ENCODE measurements at regions not wholly inside any gene's neighbourhood (a gene's known extent, or its start where the extent isn't known, plus 50 kb on each side); places are given as distances from the start of the nearest gene placed in this dataset.

GRCh38 chr13:106887686-106888085 lies 319.7 kb upstream of the ARGLU1 start:
- no peak for DNase-seq (ENCODE audit: low read depth)
- TF ChIP-seq, protein P1, sequence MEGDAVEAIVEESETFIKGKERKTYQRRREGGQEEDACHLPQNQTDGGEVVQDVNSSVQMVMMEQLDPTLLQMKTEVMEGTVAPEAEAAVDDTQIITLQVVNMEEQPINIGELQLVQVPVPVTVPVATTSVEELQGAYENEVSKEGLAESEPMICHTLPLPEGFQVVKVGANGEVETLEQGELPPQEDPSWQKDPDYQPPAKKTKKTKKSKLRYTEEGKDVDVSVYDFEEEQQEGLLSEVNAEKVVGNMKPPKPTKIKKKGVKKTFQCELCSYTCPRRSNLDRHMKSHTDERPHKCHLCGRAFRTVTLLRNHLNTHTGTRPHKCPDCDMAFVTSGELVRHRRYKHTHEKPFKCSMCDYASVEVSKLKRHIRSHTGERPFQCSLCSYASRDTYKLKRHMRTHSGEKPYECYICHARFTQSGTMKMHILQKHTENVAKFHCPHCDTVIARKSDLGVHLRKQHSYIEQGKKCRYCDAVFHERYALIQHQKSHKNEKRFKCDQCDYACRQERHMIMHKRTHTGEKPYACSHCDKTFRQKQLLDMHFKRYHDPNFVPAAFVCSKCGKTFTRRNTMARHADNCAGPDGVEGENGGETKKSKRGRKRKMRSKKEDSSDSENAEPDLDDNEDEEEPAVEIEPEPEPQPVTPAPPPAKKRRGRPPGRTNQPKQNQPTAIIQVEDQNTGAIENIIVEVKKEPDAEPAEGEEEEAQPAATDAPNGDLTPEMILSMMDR (IDR thresholded peaks at IDR 0.05; ENCODE audit: low read depth, low read length): no peak
- TF ChIP-seq POLR2A (IDR thresholded peaks at IDR 0.05; ENCODE audit: extremely low read depth, insufficient read length) (no peak), MYC (IDR thresholded peaks at IDR 0.05; ENCODE audit: low read depth, low read length) (no peak)
- TF ChIP-seq, protein P2, sequence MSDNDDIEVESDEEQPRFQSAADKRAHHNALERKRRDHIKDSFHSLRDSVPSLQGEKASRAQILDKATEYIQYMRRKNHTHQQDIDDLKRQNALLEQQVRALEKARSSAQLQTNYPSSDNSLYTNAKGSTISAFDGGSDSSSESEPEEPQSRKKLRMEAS (IDR thresholded peaks at IDR 0.05; ENCODE audit: low read depth, low read length): no peak

DNA sequence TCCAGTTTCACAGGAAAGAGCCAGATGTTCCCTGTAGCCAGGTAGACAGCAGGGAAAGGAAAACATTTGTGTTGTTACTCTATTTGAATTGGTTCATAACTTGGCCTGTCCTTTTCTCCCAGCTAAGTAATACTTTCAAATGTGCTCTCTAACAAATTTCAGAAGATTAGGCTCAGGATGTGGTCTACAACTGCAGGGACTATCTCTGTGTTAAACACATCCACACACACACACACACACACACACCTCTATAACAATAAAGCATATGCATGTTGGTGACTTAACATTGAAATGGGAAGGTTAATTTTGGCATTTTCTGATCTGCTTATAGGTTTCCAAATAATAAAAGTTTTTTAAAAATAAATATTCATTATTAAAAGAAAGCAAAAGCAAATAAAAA lies 316.0 kb upstream of the ARGLU1 start:
- no peak overlapping the region for H3K4me3 ChIP-seq (ENCODE audit: low read depth, low read length)
- TF ChIP-seq, protein P2 (IDR thresholded peaks at IDR 0.05; ENCODE audit: low read depth, low read length): no peak
- TF ChIP-seq POLR2A (IDR thresholded peaks at IDR 0.05; ENCODE audit: extremely low read depth, insufficient read length) (no peak), MYC (IDR thresholded peaks at IDR 0.05; ENCODE audit: low read depth, low read length) (no peak)
- TF ChIP-seq, protein P1 (IDR thresholded peaks at IDR 0.05; ENCODE audit: low read depth, low read length): no peak
- no peak for DNase-seq (ENCODE audit: low read depth)

More at GRCh38 chr13:106887686-106888085, 319.7 kb upstream of the ARGLU1 start:
- no peak overlapping the region for H3K4me3 ChIP-seq (ENCODE audit: low read depth, low read length)

GRCh38 chr13:106882246-106882645 lies 314.3 kb upstream of the ARGLU1 start:
- TF ChIP-seq, protein P2 (IDR thresholded peaks at IDR 0.05; ENCODE audit: low read depth, low read length): no peak
- TF ChIP-seq, protein P1 (IDR thresholded peaks at IDR 0.05; ENCODE audit: low read depth, low read length): no peak
- TF ChIP-seq MYC (IDR thresholded peaks at IDR 0.05; ENCODE audit: low read depth, low read length) (no peak), POLR2A (IDR thresholded peaks at IDR 0.05; ENCODE audit: extremely low read depth, insufficient read length) (no peak)
- no peak for DNase-seq (ENCODE audit: low read depth)
- no peak overlapping the region for H3K4me3 ChIP-seq (ENCODE audit: low read depth, low read length)

- TF ChIP-seq, protein P2 (IDR thresholded peaks at IDR 0.05; ENCODE audit: low read depth, low read length): no peak
- no peak for TF ChIP-seq MYC (IDR thresholded peaks at IDR 0.05; ENCODE audit: low read depth, low read length)
- no peak for TF ChIP-seq POLR2A (IDR thresholded peaks at IDR 0.05; ENCODE audit: extremely low read depth, insufficient read length)
- TF ChIP-seq, protein P1 (IDR thresholded peaks at IDR 0.05; ENCODE audit: low read depth, low read length): no peak
- no peak overlapping the region for H3K4me3 ChIP-seq (ENCODE audit: low read depth, low read length)
- no peak for DNase-seq (ENCODE audit: low read depth)
These were observed 311.9 kb upstream of the ARGLU1 start for GRCh38 chr13:106879806-106880205.

DNA sequence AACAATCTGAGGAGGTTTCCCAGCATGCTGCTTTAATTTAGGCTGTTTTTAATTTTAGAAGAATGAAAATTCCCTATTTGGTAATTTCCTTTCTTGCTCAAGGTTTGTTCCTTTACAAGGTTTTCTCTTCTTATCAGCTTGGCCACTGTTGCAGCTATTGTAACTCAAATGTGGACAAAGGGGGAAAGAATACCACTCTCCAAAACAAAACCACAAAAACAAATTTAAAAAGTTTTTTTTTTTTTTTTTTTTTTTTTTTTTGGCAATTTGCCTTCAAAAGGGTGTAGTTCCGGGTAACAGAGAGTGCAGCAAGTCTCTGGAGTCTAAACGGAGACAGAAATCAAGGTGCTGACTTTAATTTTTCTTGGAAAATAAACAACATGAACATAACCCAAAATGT lies 306.4 kb upstream of the ARGLU1 start:
- DNase-seq (ENCODE audit: low read depth): no peak
- TF ChIP-seq, protein P2 (IDR thresholded peaks at IDR 0.05; ENCODE audit: low read depth, low read length): no peak
- TF ChIP-seq POLR2A (IDR thresholded peaks at IDR 0.05; ENCODE audit: extremely low read depth, insufficient read length): no peak
- TF ChIP-seq, protein P1 (IDR thresholded peaks at IDR 0.05; ENCODE audit: low read depth, low read length): no peak
- H3K4me3 ChIP-seq (ENCODE audit: low read depth, low read length): no peak overlapping the region

DNA sequence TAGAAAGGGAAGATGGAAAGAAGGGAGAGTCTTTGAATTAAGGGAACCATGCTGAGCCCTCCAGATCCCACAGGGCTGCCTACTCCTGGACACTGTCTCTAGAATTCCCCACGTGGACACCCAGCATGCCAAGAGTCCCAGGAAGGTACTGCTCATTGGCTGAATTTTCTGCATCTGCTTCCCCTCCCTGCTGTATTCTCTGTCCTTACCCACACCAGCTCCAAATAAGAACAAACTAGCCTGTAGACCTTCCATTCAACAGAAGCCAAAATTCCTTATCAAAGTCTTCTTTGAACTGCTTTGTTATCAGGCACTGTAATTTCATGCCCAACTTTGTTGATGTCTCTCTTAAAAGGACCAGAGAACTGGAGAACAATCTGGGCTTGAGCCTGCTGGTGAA lies 305.9 kb upstream of the ARGLU1 start:
- no peak for TF ChIP-seq POLR2A (IDR thresholded peaks at IDR 0.05; ENCODE audit: extremely low read depth, insufficient read length)
- H3K4me3 ChIP-seq (ENCODE audit: low read depth, low read length): no peak overlapping the region
- DNase-seq (ENCODE audit: low read depth): no peak

All from NB4 (cell line).